Esophagus squamous epithelium (tissue), 5 donors: ENCODE measurements at regions not wholly inside any gene's neighbourhood (a gene's known extent, or its start where the extent isn't known, plus 50 kb on each side); places are given as distances from the start of the nearest gene placed in this dataset.

Experiments
- DNase-seq: peaks from one replicate; lab custom pipeline; 2025; lab: John Stamatoyannopoulos, UW
- H3K27ac ChIP-seq, 4 donors: fragments of 200-600 bp; sonication (generic); one replicate each; pipeline ENCODE4 v1.5.1; 2016 to 2019; ENCODE audit warnings: mild to moderate bottlenecking in 1 of 4
- H3K27me3 ChIP-seq, 4 donors: fragments of 200-600 bp; sonication (generic); 1 replicate in 3 of 4; 2 replicates in 1 of 4; pipeline versions ENCODE4 v1.5.1 to v1.6.0; 2017 to 2021; ENCODE audit warnings: antibody characterized with exemption in 1 of 4
- H3K36me3 ChIP-seq, 3 donors: fragments of 200-600 bp; sonication (generic); one replicate each; pipeline ENCODE4 v1.5.1; 2016 to 2019
- H3K4me1 ChIP-seq, 3 donors: fragments of 200-600 bp; sonication (generic); one replicate each; pipeline ENCODE4 v1.5.1; 2017 to 2019
- H3K4me3 ChIP-seq, 4 donors: fragments of 200-600 bp; sonication (generic); 1 replicate in 3 of 4; 2 replicates in 1 of 4; pipeline ENCODE4 v1.5.1; 2016 to 2019; ENCODE audit warnings: mild to moderate bottlenecking in 2 of 4, moderate library complexity in 1 of 4
- H3K9me3 ChIP-seq, 3 donors: fragments of 200-600 bp; sonication (generic); one replicate each; pipeline ENCODE4 v1.5.1; 2016 to 2019
- CTCF ChIP-seq, 6 experiments: fragments of 450-650 bp in 4 of 6; fragments of 200-600 bp in 2 of 6; sonication (generic) in 2 of 6; IDR thresholded peaks; one replicate each; pipeline ENCODE4 v1.5.1; 2016 to 2019; ENCODE audit warnings: antibody characterized with exemption in 6 of 6, mild to moderate bottlenecking in 4 of 6, moderate library complexity in 4 of 6
- POLR2A ChIP-seq, 4 donors: fragments of 450-650 bp; IDR thresholded peaks; one replicate each; pipeline ENCODE4 v1.6.1; 2017; ENCODE audit warnings: antibody characterized with exemption in 4 of 4, mild to moderate bottlenecking in 4 of 4, moderate library complexity in 3 of 4
- WGBS, 2 donors: methylation state at CpG; one replicate each; pipeline ENCODE4 v1.1.5; 2018; 5-methylcytosine and 5-hydroxymethylcytosine counted together
- intact Hi-C: fragments of 100-400 bp; cut with DNase I; formaldehyde crosslinking; loops from one replicate; pipeline ENCODE4 v1.15.0; 2022
- donor health status: DM: yes; HTN: yes; CAD: no.

- no peak overlapping the region for H3K4me3 ChIP-seq
- WGBS, 2 donors = 73 to 74% methylated on average over 7 of the region's 8 CpGs
- TF ChIP-seq CTCF (IDR thresholded peaks at IDR 0.05) = peak in 2 of 6 experiments; percentile 22 to 47
- TF ChIP-seq POLR2A (IDR thresholded peaks at IDR 0.05) = no peak
Observed at GRCh38 chr1:222387007-222387814, 160.7 kb downstream of the HHIPL2 start.

GRCh38 chr1:222385955-222386354 lies 161.9 kb downstream of the HHIPL2 start:
- no peak overlapping the region for H3K4me3 ChIP-seq
- no peaks in the 10 kb centered on the region for H3K4me1 ChIP-seq
- no peaks in the 10 kb centered on the region for H3K27me3 ChIP-seq
- no peaks in the 10 kb centered on the region for H3K36me3 ChIP-seq
- no peak for TF ChIP-seq POLR2A (IDR thresholded peaks at IDR 0.05)
- no peak for TF ChIP-seq CTCF (IDR thresholded peaks at IDR 0.05)
- H3K27ac ChIP-seq = no peak overlapping the region
- intact Hi-C loops = no loop called here
- no peak for DNase-seq
- 67 to 80% methylated on average over 1 of the region's 1 CpG for WGBS, 2 donors
- H3K9me3 ChIP-seq = no peaks in the 10 kb centered on the region

More at GRCh38 chr1:222387007-222387814, 160.7 kb downstream of the HHIPL2 start:
- Histone ChIP-seq H3K9me3 (no peaks in the 10 kb centered on the region), H3K4me1 (no peaks in the 10 kb centered on the region), H3K27ac (no peak overlapping the region), H3K27me3 (no peaks in the 10 kb centered on the region), H3K36me3 (no peaks in the 10 kb centered on the region)
- no peak for DNase-seq
- intact Hi-C loops = no loop called here

- Histone ChIP-seq H3K27ac (no peak overlapping the region), H3K36me3 (no peaks in the 10 kb centered on the region), H3K9me3 (no peaks in the 10 kb centered on the region), H3K27me3 (no peaks in the 10 kb centered on the region), H3K4me3 (no peak overlapping the region), H3K4me1 (no peaks in the 10 kb centered on the region)
- no peak for DNase-seq
- TF ChIP-seq CTCF (IDR thresholded peaks at IDR 0.05) (no peak), POLR2A (IDR thresholded peaks at IDR 0.05) (no peak)
- intact Hi-C loops = no loop called here
Observed at GRCh38 chr1:222385262-222385661, 162.6 kb downstream of the HHIPL2 start.

DNA sequence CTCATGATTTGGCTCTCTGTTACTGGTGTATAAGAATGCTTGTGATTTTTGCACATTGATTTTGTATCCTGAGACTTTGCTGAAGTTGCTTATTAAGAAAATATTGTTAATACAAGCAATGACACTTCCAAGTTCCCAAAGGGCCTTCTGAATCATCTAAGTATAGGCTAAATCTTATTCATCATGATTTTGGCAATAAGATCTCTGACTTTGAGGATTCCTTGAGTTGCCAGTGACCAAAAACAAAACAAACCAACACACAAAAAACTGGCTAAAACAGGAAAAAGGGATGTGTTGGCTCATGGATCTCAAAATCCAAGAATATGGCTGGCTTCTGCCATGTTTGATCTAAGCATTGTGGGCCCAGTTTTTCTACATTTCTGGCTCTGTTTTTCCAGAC lies 163.4 kb downstream of the HHIPL2 start:
- H3K27me3 ChIP-seq = no peaks in the 10 kb centered on the region
- no peak for DNase-seq
- no peaks in the 10 kb centered on the region for H3K9me3 ChIP-seq
- TF ChIP-seq POLR2A (IDR thresholded peaks at IDR 0.05) (no peak), CTCF (IDR thresholded peaks at IDR 0.05) (no peak)
- H3K27ac ChIP-seq = no peak overlapping the region
- H3K36me3 ChIP-seq = no peaks in the 10 kb centered on the region
- H3K4me1 ChIP-seq = no peaks in the 10 kb centered on the region
- intact Hi-C loops = no loop called here
- no peak overlapping the region for H3K4me3 ChIP-seq

- 50 to 57% methylated on average over 3 of the region's 3 CpGs for WGBS, 2 donors
- H3K4me1 ChIP-seq = no peaks in the 10 kb centered on the region
- intact Hi-C loops = no loop called here
- no peaks in the 10 kb centered on the region for H3K36me3 ChIP-seq
- H3K27ac ChIP-seq = no peak overlapping the region
- no peak overlapping the region for H3K4me3 ChIP-seq
- no peak for DNase-seq
- no peak for TF ChIP-seq CTCF (IDR thresholded peaks at IDR 0.05)
- no peak for TF ChIP-seq POLR2A (IDR thresholded peaks at IDR 0.05)
- no peaks in the 10 kb centered on the region for H3K27me3 ChIP-seq
- no peaks in the 10 kb centered on the region for H3K9me3 ChIP-seq
Observed at GRCh38 chr1:222382171-222382570, 165.7 kb downstream of the HHIPL2 start.
